22Rv1 (cell line): ENCODE measurements at regions not wholly inside any gene's neighbourhood (a gene's known extent, or its start where the extent isn't known, plus 50 kb on each side); places are given as distances from the start of the nearest gene placed in this dataset.

Experiments
- ZFX ChIP-seq: fragments of 450-650 bp; IDR thresholded peaks from 2 replicates; pipeline ENCODE4 v1.6.1; 2017; ENCODE audit warnings: antibody characterized with exemption, borderline replicate concordance
- TF ChIP-seq, protein P1 (sequence below): fragments of 450-650 bp; IDR thresholded peaks from 2 replicates; pipeline ENCODE4 v1.5.1; 2017; ENCODE audit warnings: mild to moderate bottlenecking

DNA sequence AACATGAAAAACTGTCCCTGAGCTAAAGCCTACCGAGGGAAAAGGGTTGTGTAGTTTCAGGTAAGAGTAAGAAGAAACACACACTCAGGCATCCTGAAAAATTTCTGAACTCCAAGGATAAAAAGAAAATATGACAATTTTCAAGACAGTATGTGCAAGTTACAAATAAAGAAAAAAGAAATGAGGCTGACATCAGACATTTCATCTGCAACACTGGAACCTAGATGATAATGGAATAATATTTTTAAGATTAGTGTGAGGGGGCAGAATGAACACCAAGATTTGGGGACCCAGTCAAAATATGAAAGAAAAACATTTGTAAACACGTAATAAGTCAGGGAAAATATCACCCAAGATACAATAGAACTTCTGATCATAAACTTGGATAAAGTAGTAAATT, 135.9 kb upstream of the PSMD7 start:
- TF ChIP-seq, protein P1, sequence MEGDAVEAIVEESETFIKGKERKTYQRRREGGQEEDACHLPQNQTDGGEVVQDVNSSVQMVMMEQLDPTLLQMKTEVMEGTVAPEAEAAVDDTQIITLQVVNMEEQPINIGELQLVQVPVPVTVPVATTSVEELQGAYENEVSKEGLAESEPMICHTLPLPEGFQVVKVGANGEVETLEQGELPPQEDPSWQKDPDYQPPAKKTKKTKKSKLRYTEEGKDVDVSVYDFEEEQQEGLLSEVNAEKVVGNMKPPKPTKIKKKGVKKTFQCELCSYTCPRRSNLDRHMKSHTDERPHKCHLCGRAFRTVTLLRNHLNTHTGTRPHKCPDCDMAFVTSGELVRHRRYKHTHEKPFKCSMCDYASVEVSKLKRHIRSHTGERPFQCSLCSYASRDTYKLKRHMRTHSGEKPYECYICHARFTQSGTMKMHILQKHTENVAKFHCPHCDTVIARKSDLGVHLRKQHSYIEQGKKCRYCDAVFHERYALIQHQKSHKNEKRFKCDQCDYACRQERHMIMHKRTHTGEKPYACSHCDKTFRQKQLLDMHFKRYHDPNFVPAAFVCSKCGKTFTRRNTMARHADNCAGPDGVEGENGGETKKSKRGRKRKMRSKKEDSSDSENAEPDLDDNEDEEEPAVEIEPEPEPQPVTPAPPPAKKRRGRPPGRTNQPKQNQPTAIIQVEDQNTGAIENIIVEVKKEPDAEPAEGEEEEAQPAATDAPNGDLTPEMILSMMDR, result no peak
- TF ChIP-seq ZFX, result no peak
